ENCODE measurements at regions not wholly inside any gene's neighbourhood (a gene's known extent, or its start where the extent isn't known, plus 50 kb on each side); places are given as distances from the start of the nearest gene placed in this dataset.

- ATAC-seq = peak; percentile 43 to 95 (median 94)
Observed at GRCh38 chr14:81936902-81937301, 403.2 kb upstream of the SEL1L start.

GRCh38 chr14:81938341-81938740 is 404.7 kb upstream of the SEL1L start:
- ATAC-seq (no peak), DNase-seq (no peak), FAIRE-seq (no peak)
- H3K27ac ChIP-seq = no peak overlapping the region
- H3K9me3 ChIP-seq = no peaks in the 10 kb centered on the region
- peaks cover 0 to 5% (median 0%) of the 10 kb centered on the region in 3 donors for H3K4me1 ChIP-seq
- 85 to 86% methylated on average over 3 of the region's 3 CpGs for WGBS, 2 donors
- H3K36me3 ChIP-seq = no peaks in the 10 kb centered on the region
- TF ChIP-seq CTCF (IDR thresholded peaks at IDR 0.05) = no peak
- intact Hi-C loops (cut with DNase I) = no loop called here
- H3K27me3 ChIP-seq = no peaks in the 10 kb centered on the region
- no peak overlapping the region for H3K4me3 ChIP-seq

More at GRCh38 chr14:81936902-81937301, 403.2 kb upstream of the SEL1L start:
- Histone ChIP-seq H3K4me1 (peaks cover 0 to 5% (median 0%) of the 10 kb centered on the region in 3 donors), H3K27ac (peak overlapping the region in 1 of 4 donors; percentile 19), H3K36me3 (no peaks in the 10 kb centered on the region), H3K27me3 (no peaks in the 10 kb centered on the region), H3K4me3 (no peak overlapping the region), H3K9me3 (no peaks in the 10 kb centered on the region)
- peak in 2 of 6 donors; percentile 11 to 36 for DNase-seq
- TF ChIP-seq CTCF (IDR thresholded peaks at IDR 0.05) = no peak
- intact Hi-C loops (cut with DNase I) = no loop called here
- WGBS, 2 donors = 35 to 44% methylated on average over 1 of the region's 1 CpG
- no peak for FAIRE-seq

- no peak for TF ChIP-seq CTCF (IDR thresholded peaks at IDR 0.05)
- no peak overlapping the region for H3K4me3 ChIP-seq
- DNase-seq (no peak), ATAC-seq (no peak), FAIRE-seq (no peak)
- intact Hi-C loops (cut with DNase I) = no loop called here
- no peaks in the 10 kb centered on the region for H3K9me3 ChIP-seq
- 61 to 69% methylated on average over 1 of the region's 1 CpG for WGBS, 2 donors
- no peaks in the 10 kb centered on the region for H3K27me3 ChIP-seq
- H3K27ac ChIP-seq = no peak overlapping the region
- no peaks in the 10 kb centered on the region for H3K36me3 ChIP-seq
- peaks cover 0 to 5% (median 0%) of the 10 kb centered on the region in 3 donors for H3K4me1 ChIP-seq
Observed at GRCh38 chr14:81940651-81941050, 407.0 kb upstream of the SEL1L start.

GRCh38 chr14:81942071-81942470 is 408.4 kb upstream of the SEL1L start:
- Histone ChIP-seq H3K27me3 (no peaks in the 10 kb centered on the region), H3K9me3 (no peaks in the 10 kb centered on the region), H3K4me1 (no peaks in the 10 kb centered on the region), H3K4me3 (no peak overlapping the region), H3K36me3 (no peaks in the 10 kb centered on the region), H3K27ac (no peak overlapping the region)
- intact Hi-C loops (cut with DNase I) = no loop called here
- ATAC-seq (no peak), DNase-seq (no peak), FAIRE-seq (no peak)
- TF ChIP-seq CTCF (IDR thresholded peaks at IDR 0.05) = no peak

GRCh38 chr14:81946375-81946774 is 412.7 kb upstream of the SEL1L start:
- no peaks in the 10 kb centered on the region for H3K4me1 ChIP-seq
- intact Hi-C loops (cut with DNase I) = no loop called here
- DNase-seq = no peak
- TF ChIP-seq CTCF (IDR thresholded peaks at IDR 0.05) = no peak
- no peak overlapping the region for H3K4me3 ChIP-seq
- ATAC-seq = no peak
- WGBS, 2 donors = 78 to 85% methylated on average over 3 of the region's 3 CpGs
- H3K36me3 ChIP-seq = no peaks in the 10 kb centered on the region
- no peak for FAIRE-seq
- H3K27ac ChIP-seq = no peak overlapping the region
- H3K9me3 ChIP-seq = no peaks in the 10 kb centered on the region
- no peaks in the 10 kb centered on the region for H3K27me3 ChIP-seq
